ENCODE measurements at regions not wholly inside any gene's neighbourhood (a gene's known extent, or its start where the extent isn't known, plus 50 kb on each side); places are given as distances from the start of the nearest gene placed in this dataset.

DNA sequence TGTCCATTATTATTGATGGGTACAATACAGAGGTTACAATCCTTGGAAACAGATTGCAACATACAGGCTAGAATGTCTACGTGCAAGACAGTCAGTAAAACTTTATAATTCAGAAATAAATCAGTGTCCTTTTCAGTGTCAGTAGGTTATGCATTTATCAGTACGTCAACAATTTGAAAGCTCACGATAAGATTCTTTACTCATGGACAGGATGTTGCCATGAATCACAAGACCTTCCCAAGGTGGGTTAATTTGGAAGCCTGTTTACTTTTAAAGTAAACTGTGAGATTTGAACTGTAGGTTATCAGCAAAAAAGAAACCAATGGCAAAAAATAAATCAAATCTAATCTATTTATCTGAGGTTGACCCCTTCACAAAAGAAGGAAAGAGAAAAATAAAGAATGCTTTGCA lies 243.9 kb upstream of the AGTR1 start:
- Histone ChIP-seq H3K27ac (ENCODE audit: low read depth) (no peak overlapping the region), H2AFZ (no peak overlapping the region), H3K9me2 (ENCODE audit: insufficient read depth) (no peaks in the 10 kb centered on the region), H3K4me2 (no peak overlapping the region), H3F3A (replicated peaks; ENCODE audit: low read depth) (no peaks in the 10 kb centered on the region), H3K4me3 (no peak overlapping the region), H3K79me2 (replicated peaks; ENCODE audit: insufficient read depth) (no peaks in the 10 kb centered on the region), H3K4me1 (ENCODE audit: insufficient read depth) (no peaks in the 10 kb centered on the region), H4K20me1 (replicated peaks; ENCODE audit: insufficient read depth) (no peaks in the 10 kb centered on the region), H3K36me3 (ENCODE audit: insufficient read depth) (0 out of 2 replicates have a peak, but pooled peaks cover 6% of the 10 kb centered on the region), H3K27me3 (ENCODE audit: insufficient read depth) (no peaks in the 10 kb centered on the region)
- Mint-ChIP-seq H3K4me3 (no peak overlapping the region), H3K36me3 (ENCODE audit: low read depth) (peaks cover 2% of the 10 kb centered on the region; the same call in 2 of the 3 replicates), H3K4me1 (no peaks in the 10 kb centered on the region; the same call in 2 of the 3 replicates), H3K27ac (no peak overlapping the region), H3K9me3 (peaks cover 2% of the 10 kb centered on the region), H3K27me3 (ENCODE audit: insufficient read depth, low read depth, poor library complexity) (peaks cover 2% of the 10 kb centered on the region)
- ATAC-seq (no peak), DNase-seq (ENCODE audit: low spot score) (no peak)
- TF ChIP-seq POLR2AphosphoS5 (IDR thresholded peaks at IDR 0.05; ENCODE audit: low read depth), result no peak
- no peak for TF ChIP-seq ZNF331 (CRISPR knock-in tag; IDR thresholded peaks at IDR 0.05; ENCODE audit: low read depth)

GRCh38 chr3:148455098-148455497 lies 242.6 kb upstream of the AGTR1 start:
- ATAC-seq (no peak), DNase-seq (ENCODE audit: low spot score) (no peak)
- Mint-ChIP-seq H3K4me1 (no peaks in the 10 kb centered on the region; the same call in 2 of the 3 replicates), H3K27me3 (ENCODE audit: insufficient read depth, low read depth, poor library complexity) (peaks cover 2% of the 10 kb centered on the region), H3K9me3 (peaks cover 8% of the 10 kb centered on the region), H3K36me3 (ENCODE audit: low read depth) (peaks cover 5% of the 10 kb centered on the region; the same call in 2 of the 3 replicates), H3K4me3 (no peak overlapping the region), H3K27ac (no peak overlapping the region)
- Histone ChIP-seq H3K27ac (ENCODE audit: low read depth) (no peak overlapping the region), H4K20me1 (replicated peaks; ENCODE audit: insufficient read depth) (no peaks in the 10 kb centered on the region), H3K4me3 (no peak overlapping the region), H3F3A (replicated peaks; ENCODE audit: low read depth) (no peaks in the 10 kb centered on the region), H3K27me3 (ENCODE audit: insufficient read depth) (no peaks in the 10 kb centered on the region), H3K4me2 (no peak overlapping the region), H3K9me2 (ENCODE audit: insufficient read depth) (no peaks in the 10 kb centered on the region), H2AFZ (no peak overlapping the region), H3K79me2 (replicated peaks; ENCODE audit: insufficient read depth) (no peaks in the 10 kb centered on the region), H3K4me1 (ENCODE audit: insufficient read depth) (no peaks in the 10 kb centered on the region), H3K36me3 (ENCODE audit: insufficient read depth) (0 out of 2 replicates have a peak, but pooled peaks cover 11% of the 10 kb centered on the region)
- TF ChIP-seq, protein P1, sequence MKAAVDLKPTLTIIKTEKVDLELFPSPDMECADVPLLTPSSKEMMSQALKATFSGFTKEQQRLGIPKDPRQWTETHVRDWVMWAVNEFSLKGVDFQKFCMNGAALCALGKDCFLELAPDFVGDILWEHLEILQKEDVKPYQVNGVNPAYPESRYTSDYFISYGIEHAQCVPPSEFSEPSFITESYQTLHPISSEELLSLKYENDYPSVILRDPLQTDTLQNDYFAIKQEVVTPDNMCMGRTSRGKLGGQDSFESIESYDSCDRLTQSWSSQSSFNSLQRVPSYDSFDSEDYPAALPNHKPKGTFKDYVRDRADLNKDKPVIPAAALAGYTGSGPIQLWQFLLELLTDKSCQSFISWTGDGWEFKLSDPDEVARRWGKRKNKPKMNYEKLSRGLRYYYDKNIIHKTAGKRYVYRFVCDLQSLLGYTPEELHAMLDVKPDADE (IDR thresholded peaks at IDR 0.05), result no peak
- TF ChIP-seq POLR2AphosphoS5 (IDR thresholded peaks at IDR 0.05; ENCODE audit: low read depth) (no peak), ZNF331 (CRISPR knock-in tag; IDR thresholded peaks at IDR 0.05; ENCODE audit: low read depth) (no peak), EZH2 (IDR thresholded peaks at IDR 0.05; ENCODE audit: low read depth, unreplicated experiment) (no peak), STAT1 (IDR thresholded peaks at IDR 0.05; ENCODE audit: unreplicated experiment) (no peak), EZH2phosphoT487 (IDR thresholded peaks at IDR 0.05; ENCODE audit: unreplicated experiment) (no peak), CREB1 (CRISPR knock-in tag; IDR thresholded peaks at IDR 0.05; ENCODE audit: low read depth) (no peak), NANOG (IDR thresholded peaks at IDR 0.05; ENCODE audit: borderline replicate concordance) (no peak), ZNF462 (CRISPR knock-in tag; IDR thresholded peaks at IDR 0.05) (no peak), JUNB (IDR thresholded peaks at IDR 0.05; ENCODE audit: unreplicated experiment) (no peak)
- TF ChIP-seq, protein P2, sequence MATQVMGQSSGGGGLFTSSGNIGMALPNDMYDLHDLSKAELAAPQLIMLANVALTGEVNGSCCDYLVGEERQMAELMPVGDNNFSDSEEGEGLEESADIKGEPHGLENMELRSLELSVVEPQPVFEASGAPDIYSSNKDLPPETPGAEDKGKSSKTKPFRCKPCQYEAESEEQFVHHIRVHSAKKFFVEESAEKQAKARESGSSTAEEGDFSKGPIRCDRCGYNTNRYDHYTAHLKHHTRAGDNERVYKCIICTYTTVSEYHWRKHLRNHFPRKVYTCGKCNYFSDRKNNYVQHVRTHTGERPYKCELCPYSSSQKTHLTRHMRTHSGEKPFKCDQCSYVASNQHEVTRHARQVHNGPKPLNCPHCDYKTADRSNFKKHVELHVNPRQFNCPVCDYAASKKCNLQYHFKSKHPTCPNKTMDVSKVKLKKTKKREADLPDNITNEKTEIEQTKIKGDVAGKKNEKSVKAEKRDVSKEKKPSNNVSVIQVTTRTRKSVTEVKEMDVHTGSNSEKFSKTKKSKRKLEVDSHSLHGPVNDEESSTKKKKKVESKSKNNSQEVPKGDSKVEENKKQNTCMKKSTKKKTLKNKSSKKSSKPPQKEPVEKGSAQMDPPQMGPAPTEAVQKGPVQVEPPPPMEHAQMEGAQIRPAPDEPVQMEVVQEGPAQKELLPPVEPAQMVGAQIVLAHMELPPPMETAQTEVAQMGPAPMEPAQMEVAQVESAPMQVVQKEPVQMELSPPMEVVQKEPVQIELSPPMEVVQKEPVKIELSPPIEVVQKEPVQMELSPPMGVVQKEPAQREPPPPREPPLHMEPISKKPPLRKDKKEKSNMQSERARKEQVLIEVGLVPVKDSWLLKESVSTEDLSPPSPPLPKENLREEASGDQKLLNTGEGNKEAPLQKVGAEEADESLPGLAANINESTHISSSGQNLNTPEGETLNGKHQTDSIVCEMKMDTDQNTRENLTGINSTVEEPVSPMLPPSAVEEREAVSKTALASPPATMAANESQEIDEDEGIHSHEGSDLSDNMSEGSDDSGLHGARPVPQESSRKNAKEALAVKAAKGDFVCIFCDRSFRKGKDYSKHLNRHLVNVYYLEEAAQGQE (IDR thresholded peaks at IDR 0.05; ENCODE audit: unreplicated experiment), result no peak

Data from GM23338 (cell line).